ENCODE measurements at regions not wholly inside any gene's neighbourhood (a gene's known extent, or its start where the extent isn't known, plus 50 kb on each side); places are given as distances from the start of the nearest gene placed in this dataset.

DNA sequence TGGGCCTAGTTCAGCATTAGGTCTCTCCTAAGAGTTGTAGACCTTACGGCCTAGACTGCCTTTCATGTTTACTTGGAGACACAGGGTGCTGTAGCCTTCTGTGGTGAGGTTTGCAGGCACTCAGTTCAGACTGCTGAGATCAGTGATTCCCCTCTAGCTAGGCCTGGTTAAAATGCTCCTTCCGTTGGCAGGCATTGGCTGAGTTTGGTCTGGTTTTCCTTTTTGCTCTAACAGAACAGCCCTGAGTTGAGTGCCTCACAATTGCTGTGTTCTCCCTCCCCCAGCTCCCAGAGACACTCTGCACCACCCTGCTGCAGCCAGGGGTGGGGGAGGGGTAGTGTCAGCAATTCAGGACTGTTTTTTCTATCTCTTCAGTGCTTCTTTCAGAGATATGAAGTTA is 178.9 kb upstream of the DYRK2 start:
- no peak for TF ChIP-seq CTCF (IDR thresholded peaks at IDR 0.05 in 8 of 11, conservative IDR thresholded peaks at IDR 0.05 in 3 of 11)
- TF ChIP-seq POLR2A (IDR thresholded peaks at IDR 0.05), result no peak
- no peak for TF ChIP-seq POLR2AphosphoS5 (IDR thresholded peaks at IDR 0.05)

Measured in spleen (tissue), 7 donors.